ENCODE measurements at regions not wholly inside any gene's neighbourhood (a gene's known extent, or its start where the extent isn't known, plus 50 kb on each side); places are given as distances from the start of the nearest gene placed in this dataset.

DNA sequence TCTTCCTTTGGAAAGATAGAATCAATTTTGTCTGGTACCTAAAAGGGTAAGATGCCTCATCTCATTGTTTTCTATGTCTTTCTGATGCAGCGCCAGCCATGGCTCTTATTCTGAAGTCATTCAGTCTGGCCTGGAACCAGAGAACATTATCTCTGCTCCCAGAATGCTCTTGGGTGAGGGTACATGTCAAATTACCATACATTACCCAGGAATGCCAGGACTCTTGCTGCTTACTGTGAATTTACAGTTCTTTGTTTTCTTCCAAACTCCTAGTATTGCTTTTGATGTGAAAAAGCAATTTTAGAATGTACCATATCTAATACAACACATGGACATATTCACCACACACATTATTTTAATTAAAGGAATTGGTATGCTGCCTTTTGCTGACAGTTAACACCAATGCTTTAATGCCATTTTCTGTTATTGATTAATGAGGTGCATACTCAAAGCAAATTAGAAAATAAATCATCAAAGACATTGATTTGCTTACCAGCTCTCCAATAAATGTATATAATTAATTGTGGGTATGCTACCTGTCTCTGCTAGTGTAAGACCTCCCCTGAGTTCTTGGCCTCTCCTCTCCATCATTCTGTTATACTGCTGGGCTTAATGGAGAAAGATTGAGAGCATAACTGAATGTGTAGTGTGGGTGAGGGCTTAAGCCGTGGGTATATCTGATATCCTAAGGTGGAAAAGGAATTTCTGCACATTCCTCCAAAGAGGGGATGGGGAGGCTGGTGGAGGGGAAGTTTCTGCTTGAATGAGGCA, 337.7 kb downstream of the C12orf75 start:
- H3K27ac ChIP-seq: no peak overlapping the region
- TF ChIP-seq CTCF (conservative IDR thresholded peaks at IDR 0.05): no peak

DNA sequence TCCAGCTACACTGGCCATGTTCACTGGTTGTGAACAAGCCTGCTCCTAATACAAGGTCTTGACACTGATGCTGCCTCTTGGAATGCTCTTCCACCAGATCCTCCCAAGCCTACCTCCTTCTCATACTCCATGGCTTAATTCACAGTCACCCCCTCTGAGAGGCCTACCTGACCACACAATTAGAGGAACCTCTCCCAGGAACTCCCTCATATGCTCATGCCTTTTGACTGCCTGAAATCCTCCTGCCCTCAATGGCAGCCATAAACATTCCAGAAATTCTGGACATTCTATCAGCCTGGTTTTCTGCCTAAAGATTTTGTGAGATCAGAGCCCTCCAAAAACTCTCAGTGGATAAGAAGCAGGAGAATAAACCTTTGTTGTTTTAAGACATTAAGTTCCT, 340.2 kb downstream of the C12orf75 start:
- TF ChIP-seq CTCF (conservative IDR thresholded peaks at IDR 0.05): no peak
- no peak overlapping the region for H3K27ac ChIP-seq

DNA sequence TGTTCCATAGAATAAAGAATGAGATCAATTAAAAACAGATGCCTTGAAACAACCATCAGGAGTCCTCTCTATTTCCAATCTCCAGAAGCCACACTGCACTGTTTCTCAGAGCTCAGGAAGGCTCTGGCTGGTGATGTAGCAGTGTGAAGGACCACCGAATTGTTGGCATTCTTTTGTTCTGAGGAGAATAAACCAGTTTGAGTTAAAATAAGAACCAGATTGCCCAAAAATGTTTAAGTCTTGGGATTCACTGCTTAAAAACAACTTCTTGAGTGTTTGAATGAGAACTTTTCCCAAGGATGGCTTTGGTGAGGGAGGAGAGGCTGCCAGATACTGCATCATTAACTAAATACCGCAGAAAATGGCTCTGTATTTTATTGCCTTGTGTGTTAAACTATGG, 341.2 kb downstream of the C12orf75 start:
- H3K27ac ChIP-seq: no peak overlapping the region
- TF ChIP-seq CTCF (conservative IDR thresholded peaks at IDR 0.05): no peak

- no peak overlapping the region for H3K27ac ChIP-seq
- no peak for TF ChIP-seq CTCF (conservative IDR thresholded peaks at IDR 0.05)
Measured at GRCh38 chr12:105672121-105672975, 341.9 kb downstream of the C12orf75 start.

GRCh38 chr12:105674871-105675699, 344.6 kb downstream of the C12orf75 start:
- no peak overlapping the region for H3K27ac ChIP-seq
- no peak for TF ChIP-seq CTCF (conservative IDR thresholded peaks at IDR 0.05)

DNA sequence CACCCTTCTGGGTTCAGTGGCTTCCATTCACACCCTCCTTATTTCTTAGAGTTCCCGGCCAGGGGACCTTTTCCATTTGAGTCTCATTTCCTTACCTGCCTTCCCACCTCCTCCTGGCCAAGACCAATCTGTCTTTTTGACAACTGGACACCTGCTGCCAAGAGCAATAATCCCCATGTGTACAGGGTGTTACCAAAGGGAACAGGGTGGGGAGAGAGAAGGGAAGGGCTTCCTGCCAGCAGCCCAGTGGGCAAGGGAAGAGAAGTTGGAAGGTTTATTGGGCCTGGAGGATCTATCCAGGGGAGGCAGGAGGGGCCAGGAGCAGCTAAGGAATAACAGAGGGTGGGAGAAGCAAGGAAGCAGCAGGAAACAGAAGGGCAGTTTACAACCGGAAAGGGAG, 346.2 kb downstream of the C12orf75 start:
- no peak for TF ChIP-seq CTCF (conservative IDR thresholded peaks at IDR 0.05)
- no peak overlapping the region for H3K27ac ChIP-seq

DNA sequence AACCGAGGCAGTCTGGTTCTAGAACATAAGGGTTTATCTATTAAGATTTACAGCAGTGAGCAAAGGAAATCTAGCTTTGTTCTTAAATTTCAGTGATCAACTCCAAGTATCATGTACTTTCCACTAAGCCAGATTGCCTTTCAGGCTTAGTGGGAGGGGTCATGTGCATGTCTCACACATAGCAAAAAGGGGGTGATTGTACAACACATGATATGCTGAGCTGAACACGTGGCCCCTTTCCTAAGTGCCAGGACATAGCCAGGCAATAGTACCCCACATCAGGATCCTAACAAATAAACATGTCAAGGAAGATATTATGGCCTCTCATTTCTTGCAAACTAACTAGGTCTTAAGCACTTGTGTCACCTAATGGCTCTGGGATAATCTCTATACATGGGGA, 347.2 kb downstream of the C12orf75 start:
- H3K27ac ChIP-seq: no peak overlapping the region
- no peak for TF ChIP-seq CTCF (conservative IDR thresholded peaks at IDR 0.05)

All from VCaP (cell line).